Smooth muscle cell (in vitro differentiated cells): ENCODE measurements at regions not wholly inside any gene's neighbourhood (a gene's known extent, or its start where the extent isn't known, plus 50 kb on each side); places are given as distances from the start of the nearest gene placed in this dataset.

Experiments
- DNase-seq: peaks from one replicate; lab custom pipeline; 2025; ENCODE audit not compliant: unreplicated experiment; lab: John Stamatoyannopoulos, UW
- H2AFZ ChIP-seq: fragments of 200-600 bp; sonication (generic); 2 replicates; pipeline ENCODE4 v1.6.0; 2016; ENCODE audit warnings: antibody characterized with exemption, low read depth, mild to moderate bottlenecking
- H3F3A ChIP-seq: fragments of 200-600 bp; sonication (generic); 2 replicates; pipeline ENCODE4 v1.6.0; 2017; ENCODE audit warnings: antibody characterized with exemption, low read depth
- H3K27ac ChIP-seq: fragments of 200-600 bp; sonication (generic); 2 replicates; pipeline ENCODE4 v1.5.1; 2016; ENCODE audit warnings: low read depth, mild to moderate bottlenecking
- H3K27me3 ChIP-seq: fragments of 200-600 bp; sonication (generic); 2 replicates; pipeline ENCODE4 v1.6.1; 2016; ENCODE audit warnings: low read depth, mild to moderate bottlenecking
- H3K36me3 ChIP-seq: fragments of 200-600 bp; sonication (generic); 2 replicates; pipeline ENCODE4 v1.5.1; 2016; ENCODE audit warnings: low read depth
- H3K4me1 ChIP-seq: fragments of 200-600 bp; sonication (generic); 2 replicates; pipeline ENCODE4 v1.5.1; 2016; ENCODE audit warnings: low read depth
- H3K4me2 ChIP-seq: fragments of 200-600 bp; sonication (generic); 2 replicates; pipeline ENCODE4 v1.6.0; 2016; ENCODE audit warnings: mild to moderate bottlenecking
- H3K4me3 ChIP-seq: fragments of 200-600 bp; sonication (generic); 2 replicates; pipeline ENCODE4 v1.5.1; 2016; ENCODE audit warnings: mild to moderate bottlenecking
- H3K79me2 ChIP-seq: fragments of 200-600 bp; sonication (generic); 2 replicates; pipeline ENCODE4 v1.6.0; 2016; ENCODE audit warnings: low read depth, mild to moderate bottlenecking
- H3K9ac ChIP-seq: fragments of 200-600 bp; sonication (generic); 2 replicates; pipeline ENCODE4 v1.6.0; 2016; ENCODE audit warnings: low read depth
- H3K9me3 ChIP-seq: fragments of 200-600 bp; sonication (generic); replicated peaks from 2 replicates; pipeline ENCODE4 v1.5.1; 2016; ENCODE audit warnings: low read depth
- H4K20me1 ChIP-seq: fragments of 200-600 bp; sonication (generic); 2 replicates; pipeline ENCODE4 v1.6.0; 2016; ENCODE audit warnings: low read depth
- CTCF ChIP-seq: fragments of 200-600 bp; sonication (generic); IDR thresholded peaks from 2 replicates; pipeline ENCODE4 v1.5.1; 2017; ENCODE audit warnings: borderline replicate concordance, mild to moderate bottlenecking, antibody characterized with exemption; ENCODE audit not compliant: insufficient read depth, poor library complexity, severe bottlenecking
- WGBS: methylation state at CpG from one replicate; pipeline ENCODE4 v1.1.7; 2016; ENCODE audit warnings: low lambda C conversion rate; 5-methylcytosine and 5-hydroxymethylcytosine counted together

- no peaks in the 10 kb centered on the region for H3K4me1 ChIP-seq
- H3K4me3 ChIP-seq = no peak overlapping the region
- H3K27me3 ChIP-seq = no peaks in the 10 kb centered on the region
- no peaks in the 10 kb centered on the region for H4K20me1 ChIP-seq
- H3K9ac ChIP-seq = no peak overlapping the region
- no peaks in the 10 kb centered on the region for H3K79me2 ChIP-seq
- H3K36me3 ChIP-seq = no peaks in the 10 kb centered on the region
- no peaks in the 10 kb centered on the region for H3F3A ChIP-seq
- no peak overlapping the region for H3K27ac ChIP-seq
- no peak for DNase-seq
- no peak for TF ChIP-seq CTCF
- no peaks in the 10 kb centered on the region for H3K9me3 ChIP-seq
- WGBS = 89% methylated on average over 1 of the region's 1 CpG
- H3K4me2 ChIP-seq = no peak overlapping the region
- H2AFZ ChIP-seq = no peak overlapping the region
These were observed 57.1 kb upstream of the ATG10 start for GRCh38 chr5:81914696-81915095.

- Histone ChIP-seq H3K27ac (no peak overlapping the region), H3K4me1 (no peaks in the 10 kb centered on the region), H3K79me2 (no peaks in the 10 kb centered on the region), H3K4me2 (no peak overlapping the region), H3K27me3 (no peaks in the 10 kb centered on the region), H3K9me3 (no peaks in the 10 kb centered on the region), H3K36me3 (no peaks in the 10 kb centered on the region), H3K4me3 (no peak overlapping the region), H3F3A (no peaks in the 10 kb centered on the region), H2AFZ (no peak overlapping the region), H4K20me1 (no peaks in the 10 kb centered on the region), H3K9ac (no peak overlapping the region)
- no peak for TF ChIP-seq CTCF
- WGBS = 98% methylated on average over 8 of the region's 8 CpGs
- no peak for DNase-seq
These were observed 58.9 kb upstream of the ATG10 start for GRCh38 chr5:81912933-81913332.

GRCh38 chr5:81909677-81910076 lies 62.1 kb upstream of the ATG10 start:
- Histone ChIP-seq H4K20me1 (no peaks in the 10 kb centered on the region), H3K36me3 (no peaks in the 10 kb centered on the region), H2AFZ (no peak overlapping the region), H3K9ac (no peak overlapping the region), H3K9me3 (no peaks in the 10 kb centered on the region), H3K4me1 (no peaks in the 10 kb centered on the region), H3K27me3 (no peaks in the 10 kb centered on the region), H3K4me2 (no peak overlapping the region), H3K27ac (no peak overlapping the region), H3K4me3 (no peak overlapping the region), H3K79me2 (no peaks in the 10 kb centered on the region), H3F3A (no peaks in the 10 kb centered on the region)
- no peak for TF ChIP-seq CTCF
- 79% methylated on average over 1 of the region's 1 CpG for WGBS
- no peak for DNase-seq

- Histone ChIP-seq H3K27me3 (no peaks in the 10 kb centered on the region), H3K4me1 (no peaks in the 10 kb centered on the region), H3K9me3 (no peaks in the 10 kb centered on the region), H3K9ac (no peak overlapping the region), H4K20me1 (no peaks in the 10 kb centered on the region), H3K27ac (no peak overlapping the region), H2AFZ (no peak overlapping the region), H3K79me2 (no peaks in the 10 kb centered on the region), H3F3A (no peaks in the 10 kb centered on the region), H3K36me3 (no peaks in the 10 kb centered on the region), H3K4me2 (no peak overlapping the region), H3K4me3 (no peak overlapping the region)
- 70% methylated on average over 5 of the region's 5 CpGs for WGBS
- no peak for TF ChIP-seq CTCF
- DNase-seq = no peak
These were observed 63.1 kb upstream of the ATG10 start for GRCh38 chr5:81908771-81909170.
